ENCODE measurements at regions not wholly inside any gene's neighbourhood (a gene's known extent, or its start where the extent isn't known, plus 50 kb on each side); places are given as distances from the start of the nearest gene placed in this dataset.

GRCh38 chr12:87160848-87161601, 868.2 kb downstream of the C12orf50 start:
- TF ChIP-seq EZH2phosphoT487 (IDR thresholded peaks at IDR 0.05; ENCODE audit: borderline replicate concordance, low read length) (no peak), CTCF (IDR thresholded peaks at IDR 0.05; ENCODE audit: low read depth, low read length, poor library complexity, severe bottlenecking) (no peak)
- Histone ChIP-seq H3K27ac (ENCODE audit: low read depth, low read length) (no peak overlapping the region), H3F3A (ENCODE audit: control insufficient read depth, insufficient read depth) (no peaks in the 10 kb centered on the region), H3K79me2 (ENCODE audit: control insufficient read depth, low read length) (no peaks in the 10 kb centered on the region), H3K36me3 (ENCODE audit: control insufficient read depth, low read length) (no peaks in the 10 kb centered on the region), H3K4me1 (ENCODE audit: control insufficient read depth, low read length) (no peaks in the 10 kb centered on the region), H3K4me3 (ENCODE audit: low read length) (no peak overlapping the region), H3K9me3 (ENCODE audit: control insufficient read depth, insufficient read depth, low read length) (0 out of 2 replicates have a peak, but pooled peaks cover 2% of the 10 kb centered on the region), H3K4me2 (ENCODE audit: low read length) (no peak overlapping the region), H3K9me2 (replicated peaks; ENCODE audit: control insufficient read depth, low read length) (no peaks in the 10 kb centered on the region), H4K20me1 (ENCODE audit: control insufficient read depth, insufficient read depth, low read depth, low read length) (no peaks in the 10 kb centered on the region), H3K27me3 (ENCODE audit: control insufficient read depth, low read length) (no peaks in the 10 kb centered on the region)

DNA sequence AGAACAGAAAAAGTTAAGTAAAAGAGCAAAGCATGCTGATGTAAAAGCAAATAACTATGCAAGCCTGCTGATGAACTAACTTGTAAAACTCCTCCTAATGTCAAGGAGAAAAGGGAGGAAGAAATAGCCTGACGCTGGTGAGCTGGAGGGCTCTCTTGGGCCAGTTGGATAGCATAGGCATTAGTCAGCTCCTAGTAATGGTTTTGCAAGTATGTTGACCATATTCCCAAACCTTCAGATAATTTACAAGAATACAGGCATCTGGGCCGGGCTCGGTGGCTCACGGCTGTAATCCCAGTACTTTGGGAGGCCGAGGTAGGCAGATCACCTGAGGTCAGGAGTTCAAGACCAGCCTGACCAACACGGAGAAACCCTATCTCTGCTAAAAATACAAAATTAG, 871.4 kb downstream of the C12orf50 start:
- no peaks in the 10 kb centered on the region; the same call in 1 of the 2 replicates for H3K9me2 ChIP-seq (replicated peaks; ENCODE audit: control insufficient read depth, low read length)
- H3K4me2 ChIP-seq (ENCODE audit: low read length) = no peak overlapping the region
- no peaks in the 10 kb centered on the region for H3F3A ChIP-seq (ENCODE audit: control insufficient read depth, insufficient read depth)
- no peaks in the 10 kb centered on the region for H3K36me3 ChIP-seq (ENCODE audit: control insufficient read depth, low read length)
- H4K20me1 ChIP-seq (ENCODE audit: control insufficient read depth, insufficient read depth, low read depth, low read length) = no peaks in the 10 kb centered on the region
- no peak overlapping the region for H3K4me3 ChIP-seq (ENCODE audit: low read length)
- H3K79me2 ChIP-seq (ENCODE audit: control insufficient read depth, low read length) = no peaks in the 10 kb centered on the region
- no peaks in the 10 kb centered on the region for H3K27me3 ChIP-seq (ENCODE audit: control insufficient read depth, low read length)
- TF ChIP-seq EZH2phosphoT487 (IDR thresholded peaks at IDR 0.05; ENCODE audit: borderline replicate concordance, low read length) (no peak), CTCF (IDR thresholded peaks at IDR 0.05; ENCODE audit: low read depth, low read length, poor library complexity, severe bottlenecking) (no peak)
- no peak overlapping the region for H3K27ac ChIP-seq (ENCODE audit: low read depth, low read length)
- no peaks in the 10 kb centered on the region for H3K9me3 ChIP-seq (ENCODE audit: control insufficient read depth, insufficient read depth, low read length)
- H3K4me1 ChIP-seq (ENCODE audit: control insufficient read depth, low read length) = no peaks in the 10 kb centered on the region

GRCh38 chr12:87155621-87156020, 873.6 kb downstream of the C12orf50 start:
- Histone ChIP-seq H3K4me2 (ENCODE audit: low read length) (no peak overlapping the region), H4K20me1 (ENCODE audit: control insufficient read depth, insufficient read depth, low read depth, low read length) (no peaks in the 10 kb centered on the region), H3K36me3 (ENCODE audit: control insufficient read depth, low read length) (no peaks in the 10 kb centered on the region), H3K4me1 (ENCODE audit: control insufficient read depth, low read length) (no peaks in the 10 kb centered on the region), H3K27ac (ENCODE audit: low read depth, low read length) (no peak overlapping the region), H3K9me2 (replicated peaks; ENCODE audit: control insufficient read depth, low read length) (no peaks in the 10 kb centered on the region; the same call in 1 of the 2 replicates), H3K4me3 (ENCODE audit: low read length) (no peak overlapping the region), H3K27me3 (ENCODE audit: control insufficient read depth, low read length) (no peaks in the 10 kb centered on the region), H3K79me2 (ENCODE audit: control insufficient read depth, low read length) (no peaks in the 10 kb centered on the region), H3F3A (ENCODE audit: control insufficient read depth, insufficient read depth) (no peaks in the 10 kb centered on the region), H3K9me3 (ENCODE audit: control insufficient read depth, insufficient read depth, low read length) (no peaks in the 10 kb centered on the region)
- no peak for TF ChIP-seq CTCF (IDR thresholded peaks at IDR 0.05; ENCODE audit: low read depth, low read length, poor library complexity, severe bottlenecking)
- no peak for TF ChIP-seq EZH2phosphoT487 (IDR thresholded peaks at IDR 0.05; ENCODE audit: borderline replicate concordance, low read length)

All from DOHH2 (cell line).